Neutrophil (primary cell): ENCODE measurements at regions not wholly inside any gene's neighbourhood (a gene's known extent, or its start where the extent isn't known, plus 50 kb on each side); places are given as distances from the start of the nearest gene placed in this dataset.

Experiments used
- H3K27ac ChIP-seq: fragments of 200-600 bp; sonication (generic); 2 replicates; pipeline ENCODE4 v1.5.1; 2016; ENCODE audit warnings: mild to moderate bottlenecking, moderate library complexity
- H3K27me3 ChIP-seq: fragments of 200-600 bp; sonication (generic); 2 replicates; pipeline ENCODE4 v1.6.0; 2016; ENCODE audit warnings: mild to moderate bottlenecking
- H3K36me3 ChIP-seq: fragments of 200-600 bp; sonication (generic); 2 replicates; pipeline ENCODE4 v1.5.1; 2017
- H3K4me1 ChIP-seq, 2 experiments: fragments of 200-600 bp in 1 of 2; sonication (generic) in 1 of 2; 1 replicate in 1 of 2; 2 replicates in 1 of 2; pipeline versions ENCODE4 v1.5.1 to v1.6.1; 2013 to 2016; ENCODE audit warnings: low read depth in 1 of 2, low read length in 1 of 2, mild to moderate bottlenecking in 1 of 2, moderate library complexity in 1 of 2; ENCODE audit not compliant: control insufficient read depth in 1 of 2, insufficient read depth in 1 of 2
- H3K4me3 ChIP-seq, 2 experiments: fragments of 200-600 bp in 1 of 2; sonication (generic) in 1 of 2; 1 replicate in 1 of 2; 2 replicates in 1 of 2; pipeline ENCODE4 v1.5.1; 2013 to 2016; ENCODE audit warnings: low read depth in 1 of 2, low read length in 1 of 2, mild to moderate bottlenecking in 1 of 2, moderate library complexity in 1 of 2
- H3K9me3 ChIP-seq: fragments of 200-600 bp; sonication (generic); 2 replicates; pipeline ENCODE4 v1.5.1; 2016
- TF ChIP-seq, protein P1 (sequence below): fragments of 200-600 bp; sonication (generic); IDR thresholded peaks from 2 replicates; pipeline ENCODE4 v1.5.1; 2016; ENCODE audit warnings: antibody characterized with exemption

DNA sequence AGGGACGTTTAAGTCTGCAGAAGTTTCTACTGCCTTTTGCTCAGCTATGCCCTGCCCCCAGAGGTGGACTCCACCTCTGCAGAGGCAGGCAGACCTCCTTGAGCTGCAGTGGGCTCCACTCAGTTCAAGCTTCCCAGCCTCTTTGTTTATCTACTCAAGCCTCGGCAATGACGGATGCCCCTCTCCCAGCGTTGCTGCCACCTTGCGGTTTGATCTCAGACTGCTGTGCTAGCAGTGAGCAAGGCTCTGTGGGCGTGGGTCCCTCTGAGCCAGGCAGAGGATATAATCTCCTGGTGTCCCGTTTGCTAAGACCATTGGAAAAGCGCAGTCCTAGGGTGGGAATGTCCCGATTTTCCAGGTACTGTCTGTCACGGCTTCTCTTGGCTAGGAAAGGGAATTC, 2188.5 kb upstream of the WWC1 start:
- H3K27ac ChIP-seq = no peak overlapping the region
- H3K4me3 ChIP-seq = no peak overlapping the region
- peaks cover 5% of the 10 kb centered on the region for H3K9me3 ChIP-seq
- no peaks in the 10 kb centered on the region for H3K36me3 ChIP-seq
- H3K27me3 ChIP-seq = no peaks in the 10 kb centered on the region
- H3K4me1 ChIP-seq = no peaks in the 10 kb centered on the region
- TF ChIP-seq, protein P1, sequence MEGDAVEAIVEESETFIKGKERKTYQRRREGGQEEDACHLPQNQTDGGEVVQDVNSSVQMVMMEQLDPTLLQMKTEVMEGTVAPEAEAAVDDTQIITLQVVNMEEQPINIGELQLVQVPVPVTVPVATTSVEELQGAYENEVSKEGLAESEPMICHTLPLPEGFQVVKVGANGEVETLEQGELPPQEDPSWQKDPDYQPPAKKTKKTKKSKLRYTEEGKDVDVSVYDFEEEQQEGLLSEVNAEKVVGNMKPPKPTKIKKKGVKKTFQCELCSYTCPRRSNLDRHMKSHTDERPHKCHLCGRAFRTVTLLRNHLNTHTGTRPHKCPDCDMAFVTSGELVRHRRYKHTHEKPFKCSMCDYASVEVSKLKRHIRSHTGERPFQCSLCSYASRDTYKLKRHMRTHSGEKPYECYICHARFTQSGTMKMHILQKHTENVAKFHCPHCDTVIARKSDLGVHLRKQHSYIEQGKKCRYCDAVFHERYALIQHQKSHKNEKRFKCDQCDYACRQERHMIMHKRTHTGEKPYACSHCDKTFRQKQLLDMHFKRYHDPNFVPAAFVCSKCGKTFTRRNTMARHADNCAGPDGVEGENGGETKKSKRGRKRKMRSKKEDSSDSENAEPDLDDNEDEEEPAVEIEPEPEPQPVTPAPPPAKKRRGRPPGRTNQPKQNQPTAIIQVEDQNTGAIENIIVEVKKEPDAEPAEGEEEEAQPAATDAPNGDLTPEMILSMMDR = no peak

- Histone ChIP-seq H3K4me3 (no peak overlapping the region), H3K9me3 (no peaks in the 10 kb centered on the region), H3K27ac (no peak overlapping the region), H3K27me3 (no peaks in the 10 kb centered on the region), H3K4me1 (no peaks in the 10 kb centered on the region), H3K36me3 (no peaks in the 10 kb centered on the region)
- TF ChIP-seq, protein P1 = no peak
Measured at GRCh38 chr5:166111021-166111420, 2180.4 kb upstream of the WWC1 start.

DNA sequence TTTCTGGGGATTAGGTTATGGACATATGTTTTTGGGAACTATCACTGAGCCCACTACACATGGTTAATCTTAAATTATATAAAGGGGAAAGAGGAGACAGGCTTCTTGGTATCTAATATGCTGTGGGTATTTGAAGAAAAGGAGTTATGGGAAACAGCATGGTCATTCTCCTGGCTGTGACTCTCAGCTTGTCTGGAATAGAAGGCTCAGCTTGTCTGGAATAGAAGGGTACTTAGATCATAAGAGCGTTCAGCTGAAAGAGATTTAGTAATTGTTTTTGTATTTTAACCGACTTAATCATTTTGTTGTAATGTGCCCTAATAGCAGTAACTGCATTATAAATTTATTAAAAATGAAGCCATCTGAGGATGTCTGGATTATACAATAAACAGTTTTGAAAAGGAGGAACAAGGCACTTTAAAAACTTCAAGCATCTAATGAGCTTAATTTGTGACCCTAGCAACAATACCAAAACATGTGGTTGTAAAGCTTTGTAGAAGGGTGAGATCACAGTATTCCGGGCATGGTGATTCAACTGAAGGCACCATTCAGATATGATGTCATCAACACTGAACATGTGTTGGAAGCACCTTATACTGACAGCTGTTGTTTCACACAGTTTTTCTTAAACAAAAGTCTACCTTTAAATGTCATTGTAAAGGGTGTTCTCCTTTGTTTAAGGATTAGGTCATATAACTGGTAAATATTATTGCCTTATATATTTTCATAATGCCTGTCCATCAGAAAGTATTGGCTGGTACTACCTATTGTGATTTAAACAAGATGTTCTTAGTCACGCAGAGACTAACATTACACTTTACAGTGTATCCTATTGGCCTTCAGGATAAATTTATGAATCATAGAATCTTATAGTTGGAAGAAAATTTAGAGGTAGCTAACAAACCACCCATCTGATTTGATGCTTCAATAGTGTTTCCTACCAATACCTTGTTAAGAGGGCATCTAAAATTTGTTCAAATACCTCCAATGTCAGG, 2174.1 kb upstream of the WWC1 start:
- Histone ChIP-seq H3K27ac (no peak overlapping the region), H3K4me1 (no peaks in the 10 kb centered on the region), H3K27me3 (no peaks in the 10 kb centered on the region), H3K9me3 (no peaks in the 10 kb centered on the region), H3K36me3 (no peaks in the 10 kb centered on the region), H3K4me3 (no peak overlapping the region)
- TF ChIP-seq, protein P1 = no peak

GRCh38 chr5:166119506-166119905, 2171.9 kb upstream of the WWC1 start:
- Histone ChIP-seq H3K27me3 (no peaks in the 10 kb centered on the region), H3K4me3 (no peak overlapping the region), H3K27ac (no peak overlapping the region), H3K4me1 (no peaks in the 10 kb centered on the region), H3K9me3 (no peaks in the 10 kb centered on the region), H3K36me3 (no peaks in the 10 kb centered on the region)
- TF ChIP-seq, protein P1 = no peak

DNA sequence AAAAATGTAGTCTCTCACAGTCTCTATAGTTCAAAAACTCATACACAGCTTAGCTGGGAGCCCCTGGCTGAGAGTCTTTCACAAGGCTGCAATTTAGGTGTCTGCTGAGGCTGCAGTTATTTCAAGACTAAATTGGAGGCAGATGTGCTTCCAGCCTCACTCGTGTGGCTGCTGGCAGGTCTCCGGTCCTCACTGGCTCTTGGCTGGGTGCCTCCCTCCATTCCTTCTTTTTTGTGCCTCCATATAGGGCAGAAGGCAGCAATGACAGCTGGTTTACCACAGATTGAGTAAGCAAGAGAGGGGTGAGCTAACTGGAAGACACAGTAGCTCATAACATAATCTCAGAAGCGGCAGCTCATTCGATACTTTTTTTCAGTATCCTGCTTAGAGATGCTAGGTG, 2167.7 kb upstream of the WWC1 start:
- TF ChIP-seq, protein P1 = no peak
- Histone ChIP-seq H3K4me3 (no peak overlapping the region), H3K4me1 (no peaks in the 10 kb centered on the region), H3K27ac (no peak overlapping the region), H3K9me3 (no peaks in the 10 kb centered on the region), H3K36me3 (no peaks in the 10 kb centered on the region), H3K27me3 (no peaks in the 10 kb centered on the region)
